Upper lobe of left lung (tissue), 4 donors: ENCODE measurements at regions not wholly inside any gene's neighbourhood (a gene's known extent, or its start where the extent isn't known, plus 50 kb on each side); places are given as distances from the start of the nearest gene placed in this dataset.

Source experiments
- POLR2A ChIP-seq, 4 donors: fragments of 450-650 bp; IDR thresholded peaks; one replicate each; pipeline ENCODE4 v1.5.1; 2016 to 2017; ENCODE audit warnings: antibody characterized with exemption in 4 of 4, mild to moderate bottlenecking in 2 of 4
- TF ChIP-seq, protein P1 (sequence below), 6 experiments: fragments of 450-650 bp in 4 of 6; fragments of 200-600 bp in 2 of 6; sonication (generic) in 2 of 6; IDR thresholded peaks; one replicate each; pipeline ENCODE4 v1.5.1; 2016 to 2019; ENCODE audit warnings: antibody characterized with exemption in 6 of 6

DNA sequence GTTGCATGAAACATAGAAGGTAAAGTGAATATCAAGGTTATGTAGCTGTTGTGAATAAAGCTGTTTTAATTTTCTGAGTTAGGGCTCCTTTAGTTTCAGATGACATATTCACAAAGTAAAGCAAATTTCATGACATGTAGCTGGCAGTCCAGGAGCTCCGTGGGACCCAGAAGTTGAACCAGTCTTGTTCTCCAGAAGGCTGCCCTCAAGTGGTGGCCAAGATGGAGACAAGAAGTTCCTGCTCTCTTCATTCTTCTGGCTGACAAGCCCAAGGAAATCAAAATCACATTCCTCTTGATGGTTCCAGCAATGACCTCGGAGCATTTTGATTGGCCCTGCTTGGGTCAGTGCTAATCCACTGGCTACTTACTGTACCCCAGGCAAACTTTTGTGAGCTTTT lies 128.7 kb downstream of the LIG4 start:
- TF ChIP-seq POLR2A (IDR thresholded peaks at IDR 0.05), result no peak
- TF ChIP-seq, protein P1, sequence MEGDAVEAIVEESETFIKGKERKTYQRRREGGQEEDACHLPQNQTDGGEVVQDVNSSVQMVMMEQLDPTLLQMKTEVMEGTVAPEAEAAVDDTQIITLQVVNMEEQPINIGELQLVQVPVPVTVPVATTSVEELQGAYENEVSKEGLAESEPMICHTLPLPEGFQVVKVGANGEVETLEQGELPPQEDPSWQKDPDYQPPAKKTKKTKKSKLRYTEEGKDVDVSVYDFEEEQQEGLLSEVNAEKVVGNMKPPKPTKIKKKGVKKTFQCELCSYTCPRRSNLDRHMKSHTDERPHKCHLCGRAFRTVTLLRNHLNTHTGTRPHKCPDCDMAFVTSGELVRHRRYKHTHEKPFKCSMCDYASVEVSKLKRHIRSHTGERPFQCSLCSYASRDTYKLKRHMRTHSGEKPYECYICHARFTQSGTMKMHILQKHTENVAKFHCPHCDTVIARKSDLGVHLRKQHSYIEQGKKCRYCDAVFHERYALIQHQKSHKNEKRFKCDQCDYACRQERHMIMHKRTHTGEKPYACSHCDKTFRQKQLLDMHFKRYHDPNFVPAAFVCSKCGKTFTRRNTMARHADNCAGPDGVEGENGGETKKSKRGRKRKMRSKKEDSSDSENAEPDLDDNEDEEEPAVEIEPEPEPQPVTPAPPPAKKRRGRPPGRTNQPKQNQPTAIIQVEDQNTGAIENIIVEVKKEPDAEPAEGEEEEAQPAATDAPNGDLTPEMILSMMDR (IDR thresholded peaks at IDR 0.05), result no peak
